RWPE1 (cell line): ENCODE measurements at regions not wholly inside any gene's neighbourhood (a gene's known extent, or its start where the extent isn't known, plus 50 kb on each side); places are given as distances from the start of the nearest gene placed in this dataset.

Source experiments
- CTCF ChIA-PET: fragments of 350-600 bp; sonication (Branson Sonifier 250); formaldehyde crosslinking; extraction: SDS; loops from one replicate; lab custom pipeline; 2021; lab: Yijun Ruan, JAX
- POLR2A ChIA-PET: fragments of 400-600 bp; formaldehyde crosslinking; extraction: SDS; loops from one replicate; lab custom pipeline; 2020; ENCODE audit warnings: antibody characterized with exemption; ENCODE audit not compliant: low non-redundant PET; lab: Yijun Ruan, JAX
- DNase-seq: peaks from one replicate; pipeline ENCODE4 v3.0.0; 2012; ENCODE audit warnings: low spot score
- H3K27ac ChIP-seq: fragments of 450-650 bp; 2 replicates; pipeline ENCODE4 v1.5.1; 2017
- TF ChIP-seq, protein P1 (sequence below): fragments of 450-650 bp; conservative IDR thresholded peaks from 2 replicates; pipeline ENCODE4 v1.5.1; 2017; ENCODE audit warnings: low read depth, mild to moderate bottlenecking

DNA sequence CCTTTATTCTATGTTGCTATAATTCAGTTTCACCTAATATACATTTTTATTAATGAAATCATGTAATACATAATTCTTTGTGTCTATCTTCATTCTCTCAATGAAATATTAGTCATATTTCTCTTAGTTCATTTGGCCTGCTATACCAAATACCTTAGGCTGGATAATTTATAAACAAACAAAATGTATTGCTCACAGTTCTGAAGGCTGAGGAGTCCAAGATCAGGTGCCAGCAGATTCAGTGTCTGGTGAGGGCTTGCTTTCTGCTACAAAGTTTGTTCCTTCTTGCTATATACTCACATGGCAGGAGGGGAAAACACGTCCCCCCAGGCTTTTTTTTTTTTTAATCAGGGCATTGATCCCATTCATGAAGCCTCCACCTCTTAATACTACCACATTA, 143.4 kb upstream of the GRB10 start:
- POLR2A ChIA-PET: no interaction called here
- no peak overlapping the region for H3K27ac ChIP-seq
- TF ChIP-seq, protein P1, sequence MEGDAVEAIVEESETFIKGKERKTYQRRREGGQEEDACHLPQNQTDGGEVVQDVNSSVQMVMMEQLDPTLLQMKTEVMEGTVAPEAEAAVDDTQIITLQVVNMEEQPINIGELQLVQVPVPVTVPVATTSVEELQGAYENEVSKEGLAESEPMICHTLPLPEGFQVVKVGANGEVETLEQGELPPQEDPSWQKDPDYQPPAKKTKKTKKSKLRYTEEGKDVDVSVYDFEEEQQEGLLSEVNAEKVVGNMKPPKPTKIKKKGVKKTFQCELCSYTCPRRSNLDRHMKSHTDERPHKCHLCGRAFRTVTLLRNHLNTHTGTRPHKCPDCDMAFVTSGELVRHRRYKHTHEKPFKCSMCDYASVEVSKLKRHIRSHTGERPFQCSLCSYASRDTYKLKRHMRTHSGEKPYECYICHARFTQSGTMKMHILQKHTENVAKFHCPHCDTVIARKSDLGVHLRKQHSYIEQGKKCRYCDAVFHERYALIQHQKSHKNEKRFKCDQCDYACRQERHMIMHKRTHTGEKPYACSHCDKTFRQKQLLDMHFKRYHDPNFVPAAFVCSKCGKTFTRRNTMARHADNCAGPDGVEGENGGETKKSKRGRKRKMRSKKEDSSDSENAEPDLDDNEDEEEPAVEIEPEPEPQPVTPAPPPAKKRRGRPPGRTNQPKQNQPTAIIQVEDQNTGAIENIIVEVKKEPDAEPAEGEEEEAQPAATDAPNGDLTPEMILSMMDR: no peak
- no peak for DNase-seq
- CTCF ChIA-PET: interaction anchor here (0.6 kb wide), 1 partner anchor 15 kb away, joined by 3 read pairs; no protein-coding TSS in a partner anchor

DNA sequence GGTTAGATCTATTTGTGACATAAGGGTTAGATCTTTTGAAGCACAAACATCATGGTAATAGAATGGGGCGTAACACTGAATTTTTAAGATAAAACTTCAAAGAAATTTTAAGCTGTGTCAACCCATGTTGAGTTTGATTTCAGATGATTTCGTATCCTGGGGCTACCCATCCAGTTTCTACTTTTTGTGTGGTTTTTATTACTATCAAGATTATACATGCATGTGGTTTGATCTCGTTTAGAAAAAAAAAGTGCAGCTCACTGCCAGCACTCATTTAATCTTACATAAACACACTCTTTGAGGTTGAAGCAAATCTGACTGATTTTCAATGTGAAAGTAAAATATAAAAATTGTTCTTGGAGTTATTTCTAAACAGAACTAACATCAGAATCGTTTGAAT, 140.8 kb upstream of the GRB10 start:
- H3K27ac ChIP-seq: no peak overlapping the region
- ChIA-PET POLR2A (no interaction called here), CTCF (no interaction called here)
- TF ChIP-seq, protein P1: no peak
- DNase-seq: no peak

DNA sequence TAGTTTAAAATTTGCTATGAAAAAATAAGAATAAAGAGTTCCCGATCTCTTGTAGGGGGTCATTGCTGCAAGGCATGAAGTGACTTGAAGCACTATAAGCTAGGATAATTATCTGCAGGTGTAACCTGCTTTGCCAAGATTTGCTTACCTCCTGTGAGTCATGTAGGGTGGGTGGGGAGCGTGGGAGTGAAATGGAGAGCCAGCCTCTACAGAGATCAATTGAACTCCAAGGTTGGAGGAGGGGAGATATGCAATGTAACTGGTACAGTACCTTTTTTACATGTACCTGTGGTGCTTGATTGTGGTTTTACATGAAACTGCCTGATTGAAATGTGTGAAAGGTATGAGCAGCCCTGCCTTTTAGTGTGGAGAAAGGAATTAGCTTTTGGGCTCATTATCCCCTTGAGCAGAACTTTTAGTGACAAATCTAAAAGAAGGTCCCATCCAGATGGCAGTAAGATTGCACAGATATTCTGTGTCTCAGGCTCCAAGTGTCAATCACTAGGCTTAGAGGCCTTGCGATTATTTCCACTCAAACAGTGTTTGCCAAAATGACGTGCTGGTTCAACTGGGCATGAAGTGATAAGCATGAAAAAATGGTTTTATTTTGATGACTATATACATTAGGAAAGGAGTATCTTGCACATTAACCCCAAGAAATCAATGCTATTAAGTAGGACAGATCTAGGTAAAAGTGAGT, 138.6 kb upstream of the GRB10 start:
- TF ChIP-seq, protein P1: no peak
- ChIA-PET CTCF (no interaction called here), POLR2A (no interaction called here)
- H3K27ac ChIP-seq: no peak overlapping the region
- peak; percentile 81 for DNase-seq

DNA sequence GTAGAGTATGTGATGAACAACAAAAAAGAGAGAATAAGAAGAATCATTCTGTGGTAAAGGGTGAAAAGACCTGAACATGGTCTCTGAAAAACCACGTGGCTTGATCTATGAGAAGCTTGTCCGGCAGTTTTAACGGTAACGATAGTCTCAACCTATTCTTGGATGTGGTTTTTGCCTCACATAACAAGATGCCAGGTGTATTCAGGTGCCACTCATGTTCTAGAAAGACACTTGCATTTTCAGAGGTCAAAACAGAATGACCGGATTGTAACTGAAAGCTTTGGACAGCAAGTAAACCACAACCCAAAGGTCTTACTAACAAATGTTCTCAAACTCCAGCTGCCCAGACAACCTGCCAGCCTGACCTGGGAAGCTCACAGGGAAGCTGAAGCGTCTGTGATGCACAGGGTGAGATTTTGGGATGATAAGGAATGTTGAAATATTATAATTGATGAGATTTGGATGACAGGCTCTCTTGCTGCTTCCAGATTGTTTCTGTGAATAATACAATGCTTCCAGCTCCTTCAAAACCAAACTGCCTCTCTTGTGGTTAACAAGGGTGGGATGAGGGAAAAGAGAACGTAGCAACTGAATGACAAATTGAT, 137.4 kb upstream of the GRB10 start:
- no peak overlapping the region for H3K27ac ChIP-seq
- CTCF ChIA-PET: interaction anchor here (0.5 kb wide), 1 partner anchor 1488 kb away, joined by 3 read pairs; no protein-coding TSS in a partner anchor
- DNase-seq: no peak
- POLR2A ChIA-PET: no interaction called here
- TF ChIP-seq, protein P1: no peak

DNA sequence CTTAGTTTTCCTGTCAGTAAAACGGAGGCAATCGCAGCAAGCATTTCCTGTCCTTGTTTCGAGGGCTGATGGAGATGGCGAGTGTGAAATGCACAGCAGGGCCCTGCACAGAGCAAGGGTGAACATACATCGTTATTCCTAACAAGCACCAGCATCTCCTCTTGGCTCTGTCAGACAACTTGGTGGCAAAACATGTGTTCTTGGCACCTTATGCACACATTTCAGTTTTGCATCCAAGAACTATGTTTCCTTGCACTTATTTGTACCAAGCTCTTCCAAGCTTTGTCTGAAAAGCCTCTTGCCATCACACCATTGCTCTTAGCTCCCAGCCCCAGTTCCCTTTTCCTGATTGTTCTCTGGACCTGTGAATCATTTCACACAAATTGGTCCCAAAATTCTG, 132.9 kb upstream of the GRB10 start:
- POLR2A ChIA-PET: no interaction called here
- no peak overlapping the region for H3K27ac ChIP-seq
- TF ChIP-seq, protein P1: no peak
- no peak for DNase-seq
- CTCF ChIA-PET: no interaction called here

DNA sequence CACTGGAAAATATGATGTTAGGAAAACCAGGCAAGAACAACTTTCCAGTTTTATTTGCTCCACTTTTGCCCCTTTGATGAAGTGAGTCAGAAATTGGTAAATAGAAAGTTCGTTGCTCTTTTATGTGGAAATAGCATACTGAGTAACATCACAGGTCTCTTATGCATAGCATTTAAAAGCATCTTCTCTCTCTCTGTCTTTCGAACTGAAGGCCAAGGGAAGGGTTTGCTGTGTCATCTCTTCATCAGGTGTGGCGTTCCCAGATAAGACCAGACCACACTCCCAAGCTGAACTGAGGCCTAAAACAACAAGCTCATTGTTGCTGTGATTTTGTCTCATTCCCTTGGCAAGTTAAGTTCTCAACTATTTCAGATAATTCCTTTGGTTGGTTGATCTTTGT, 131.8 kb upstream of the GRB10 start:
- no peak for DNase-seq
- no peak overlapping the region for H3K27ac ChIP-seq
- CTCF ChIA-PET: interaction anchor here (0.6 kb wide), 1 partner anchor 299 kb away, joined by 3 read pairs; no protein-coding TSS in a partner anchor
- TF ChIP-seq, protein P1: no peak
- POLR2A ChIA-PET: no interaction called here
